ENCODE measurements at regions not wholly inside any gene's neighbourhood (a gene's known extent, or its start where the extent isn't known, plus 50 kb on each side); places are given as distances from the start of the nearest gene placed in this dataset.

GRCh38 chr6:168214586-168215104, 104.9 kb downstream of the DACT2 start:
- no peaks in the 10 kb centered on the region for H3K27me3 ChIP-seq (ENCODE audit: insufficient read depth, low read length, poor library complexity)
- no peak overlapping the region for H2AK5ac ChIP-seq (ENCODE audit: low read length)
- H3K56ac ChIP-seq (ENCODE audit: low read length): no peak overlapping the region
- no peak overlapping the region for H2BK120ac ChIP-seq (ENCODE audit: low read depth, low read length)
- H3K4me1 ChIP-seq (ENCODE audit: control insufficient read depth, low read depth, low read length): no peaks in the 10 kb centered on the region
- no peak overlapping the region for H2BK5ac ChIP-seq (ENCODE audit: low read length)
- H3K36me3 ChIP-seq (ENCODE audit: control insufficient read depth, insufficient read depth, low read length): no peaks in the 10 kb centered on the region
- no peak for DNase-seq
- H3K4me2 ChIP-seq (ENCODE audit: low read length): no peak overlapping the region
- H3K79me2 ChIP-seq (ENCODE audit: control insufficient read depth, insufficient read depth, low read length): no peaks in the 10 kb centered on the region
- no peak overlapping the region for H3K9ac ChIP-seq (ENCODE audit: low read length)
- no peak overlapping the region for H2BK15ac ChIP-seq (replicated peaks; ENCODE audit: low read depth)
- H3K18ac ChIP-seq (ENCODE audit: low read length): no peak overlapping the region
- H3K4ac ChIP-seq (ENCODE audit: low read depth, low read length): no peak overlapping the region
- no peak overlapping the region for H4K8ac ChIP-seq (ENCODE audit: low read depth, low read length)
- WGBS (ENCODE audit: extremely low coverage, insufficient coverage, low lambda C conversion rate): no CpG with 5 or more reads among the region's 17 CpGs
- H3K23ac ChIP-seq (ENCODE audit: low read length): no peak overlapping the region
- no peak overlapping the region for H3K4me3 ChIP-seq (ENCODE audit: low read length)
- H3K27ac ChIP-seq (ENCODE audit: low read depth, low read length): no peak overlapping the region
- no peaks in the 10 kb centered on the region for H3K79me1 ChIP-seq (ENCODE audit: low read length)
- H4K5ac ChIP-seq (ENCODE audit: low read length): no peak overlapping the region

DNA sequence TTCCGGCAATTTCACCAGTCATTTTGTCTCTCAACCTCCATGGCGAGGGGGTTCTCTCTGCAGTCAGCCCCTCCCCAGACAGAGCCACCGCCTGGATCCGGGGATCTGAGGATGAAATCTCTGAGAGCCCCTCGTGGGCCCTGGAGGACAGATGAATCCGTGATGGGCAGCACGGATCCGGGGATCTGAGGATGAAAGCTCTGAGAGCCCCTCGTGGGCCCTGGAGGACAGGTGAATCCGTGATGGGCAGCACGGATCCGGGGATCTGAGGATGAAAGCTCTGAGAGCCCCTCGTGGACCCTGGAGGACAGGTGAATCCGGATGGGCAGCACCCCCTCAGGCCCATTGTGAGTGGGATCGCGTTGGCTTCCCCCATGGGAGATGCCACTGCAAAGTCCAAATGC, 106.5 kb downstream of the DACT2 start:
- Histone ChIP-seq H2BK5ac (ENCODE audit: low read length) (no peak overlapping the region), H3K56ac (ENCODE audit: low read length) (no peak overlapping the region), H3K18ac (ENCODE audit: low read length) (no peak overlapping the region), H2BK120ac (ENCODE audit: low read depth, low read length) (no peak overlapping the region), H2AK5ac (ENCODE audit: low read length) (no peak overlapping the region), H4K8ac (ENCODE audit: low read depth, low read length) (no peak overlapping the region), H3K36me3 (ENCODE audit: control insufficient read depth, insufficient read depth, low read length) (no peaks in the 10 kb centered on the region), H3K27me3 (ENCODE audit: insufficient read depth, low read length, poor library complexity) (no peaks in the 10 kb centered on the region), H3K4me2 (ENCODE audit: low read length) (no peak overlapping the region), H2BK15ac (replicated peaks; ENCODE audit: low read depth) (no peak overlapping the region), H4K5ac (ENCODE audit: low read length) (no peak overlapping the region), H3K4me1 (ENCODE audit: control insufficient read depth, low read depth, low read length) (no peaks in the 10 kb centered on the region), H3K9ac (ENCODE audit: low read length) (no peak overlapping the region), H3K23ac (ENCODE audit: low read length) (no peak overlapping the region), H3K4me3 (ENCODE audit: low read length) (no peak overlapping the region), H3K4ac (ENCODE audit: low read depth, low read length) (no peak overlapping the region), H3K79me2 (ENCODE audit: control insufficient read depth, insufficient read depth, low read length) (no peaks in the 10 kb centered on the region), H3K79me1 (ENCODE audit: low read length) (no peaks in the 10 kb centered on the region), H3K27ac (ENCODE audit: low read depth, low read length) (no peak overlapping the region)
- DNase-seq: no peak
- no CpG with 5 or more reads among the region's 16 CpGs for whole genome bisulfite sequencing (ENCODE audit: extremely low coverage, insufficient coverage, low lambda C conversion rate)

GRCh38 chr6:168212362-168212761, 107.2 kb downstream of the DACT2 start:
- no peak overlapping the region for H3K9ac ChIP-seq (ENCODE audit: low read length)
- no peak overlapping the region for H3K56ac ChIP-seq (ENCODE audit: low read length)
- H3K4me2 ChIP-seq (ENCODE audit: low read length): no peak overlapping the region
- H2BK120ac ChIP-seq (ENCODE audit: low read depth, low read length): no peak overlapping the region
- H3K23ac ChIP-seq (ENCODE audit: low read length): no peak overlapping the region
- no peak overlapping the region for H2BK15ac ChIP-seq (replicated peaks; ENCODE audit: low read depth)
- no peak overlapping the region for H4K8ac ChIP-seq (ENCODE audit: low read depth, low read length)
- no peaks in the 10 kb centered on the region for H3K4me1 ChIP-seq (ENCODE audit: control insufficient read depth, low read depth, low read length)
- no peaks in the 10 kb centered on the region for H3K27me3 ChIP-seq (ENCODE audit: insufficient read depth, low read length, poor library complexity)
- H3K4me3 ChIP-seq (ENCODE audit: low read length): no peak overlapping the region
- no peaks in the 10 kb centered on the region for H3K79me2 ChIP-seq (ENCODE audit: control insufficient read depth, insufficient read depth, low read length)
- no peak overlapping the region for H3K18ac ChIP-seq (ENCODE audit: low read length)
- H3K4ac ChIP-seq (ENCODE audit: low read depth, low read length): no peak overlapping the region
- no peaks in the 10 kb centered on the region for H3K79me1 ChIP-seq (ENCODE audit: low read length)
- H3K36me3 ChIP-seq (ENCODE audit: control insufficient read depth, insufficient read depth, low read length): no peaks in the 10 kb centered on the region
- no CpG with 5 or more reads among the region's 22 CpGs for WGBS (ENCODE audit: extremely low coverage, insufficient coverage, low lambda C conversion rate)
- no peak overlapping the region for H4K5ac ChIP-seq (ENCODE audit: low read length)
- H2BK5ac ChIP-seq (ENCODE audit: low read length): no peak overlapping the region
- no peak overlapping the region for H2AK5ac ChIP-seq (ENCODE audit: low read length)
- DNase-seq: no peak
- no peak overlapping the region for H3K27ac ChIP-seq (ENCODE audit: low read depth, low read length)

- no peak for DNase-seq
- Histone ChIP-seq H3K27me3 (ENCODE audit: insufficient read depth, low read length, poor library complexity) (no peaks in the 10 kb centered on the region), H4K8ac (ENCODE audit: low read depth, low read length) (no peak overlapping the region), H3K4ac (ENCODE audit: low read depth, low read length) (no peak overlapping the region), H3K79me2 (ENCODE audit: control insufficient read depth, insufficient read depth, low read length) (no peaks in the 10 kb centered on the region), H3K23ac (ENCODE audit: low read length) (no peak overlapping the region), H3K27ac (ENCODE audit: low read depth, low read length) (no peak overlapping the region), H3K18ac (ENCODE audit: low read length) (no peak overlapping the region), H2BK5ac (ENCODE audit: low read length) (no peak overlapping the region), H2BK120ac (ENCODE audit: low read depth, low read length) (no peak overlapping the region), H3K56ac (ENCODE audit: low read length) (no peak overlapping the region), H3K4me2 (ENCODE audit: low read length) (no peak overlapping the region), H2AK5ac (ENCODE audit: low read length) (no peak overlapping the region), H3K9ac (ENCODE audit: low read length) (no peak overlapping the region), H3K36me3 (ENCODE audit: control insufficient read depth, insufficient read depth, low read length) (no peaks in the 10 kb centered on the region), H3K4me3 (ENCODE audit: low read length) (no peak overlapping the region), H4K5ac (ENCODE audit: low read length) (no peak overlapping the region), H2BK15ac (replicated peaks; ENCODE audit: low read depth) (no peak overlapping the region), H3K79me1 (ENCODE audit: low read length) (no peaks in the 10 kb centered on the region), H3K4me1 (ENCODE audit: control insufficient read depth, low read depth, low read length) (no peaks in the 10 kb centered on the region)
- no CpG with 5 or more reads among the region's 7 CpGs for WGBS (ENCODE audit: extremely low coverage, insufficient coverage, low lambda C conversion rate)
Observed at GRCh38 chr6:168211681-168212080, 107.9 kb downstream of the DACT2 start.

- Histone ChIP-seq H2BK15ac (replicated peaks; ENCODE audit: low read depth) (no peak overlapping the region), H3K27me3 (ENCODE audit: insufficient read depth, low read length, poor library complexity) (no peaks in the 10 kb centered on the region), H3K36me3 (ENCODE audit: control insufficient read depth, insufficient read depth, low read length) (no peaks in the 10 kb centered on the region), H4K5ac (ENCODE audit: low read length) (no peak overlapping the region), H3K79me1 (ENCODE audit: low read length) (no peaks in the 10 kb centered on the region), H3K9ac (ENCODE audit: low read length) (no peak overlapping the region), H3K4ac (ENCODE audit: low read depth, low read length) (no peak overlapping the region), H2BK120ac (ENCODE audit: low read depth, low read length) (no peak overlapping the region), H3K18ac (ENCODE audit: low read length) (no peak overlapping the region), H3K23ac (ENCODE audit: low read length) (no peak overlapping the region), H3K4me2 (ENCODE audit: low read length) (no peak overlapping the region), H3K27ac (ENCODE audit: low read depth, low read length) (no peak overlapping the region), H4K8ac (ENCODE audit: low read depth, low read length) (no peak overlapping the region), H3K56ac (ENCODE audit: low read length) (no peak overlapping the region), H3K79me2 (ENCODE audit: control insufficient read depth, insufficient read depth, low read length) (no peaks in the 10 kb centered on the region), H3K4me1 (ENCODE audit: control insufficient read depth, low read depth, low read length) (no peaks in the 10 kb centered on the region), H2AK5ac (ENCODE audit: low read length) (no peak overlapping the region), H3K4me3 (ENCODE audit: low read length) (no peak overlapping the region), H2BK5ac (ENCODE audit: low read length) (no peak overlapping the region)
- no peak for DNase-seq
- no CpG with 5 or more reads among the region's 16 CpGs for WGBS (ENCODE audit: extremely low coverage, insufficient coverage, low lambda C conversion rate)
Observed at GRCh38 chr6:168210239-168211105, 109.1 kb downstream of the DACT2 start.

Measured in mesendoderm (in vitro differentiated cells).